GM19468 (cell line): ENCODE measurements at regions not wholly inside any gene's neighbourhood (a gene's known extent, or its start where the extent isn't known, plus 50 kb on each side); places are given as distances from the start of the nearest gene placed in this dataset.

Source experiments
- ATAC-seq: cut with Tn5 transposase; IDR thresholded peaks from one replicate; pipeline ENCODE4 v1.9.1; 2021; ENCODE audit warnings: mild to moderate bottlenecking, moderate library complexity, moderate number of reproducible peaks; ENCODE audit not compliant: unreplicated experiment; ENCODE audit errors: extremely low read depth

DNA sequence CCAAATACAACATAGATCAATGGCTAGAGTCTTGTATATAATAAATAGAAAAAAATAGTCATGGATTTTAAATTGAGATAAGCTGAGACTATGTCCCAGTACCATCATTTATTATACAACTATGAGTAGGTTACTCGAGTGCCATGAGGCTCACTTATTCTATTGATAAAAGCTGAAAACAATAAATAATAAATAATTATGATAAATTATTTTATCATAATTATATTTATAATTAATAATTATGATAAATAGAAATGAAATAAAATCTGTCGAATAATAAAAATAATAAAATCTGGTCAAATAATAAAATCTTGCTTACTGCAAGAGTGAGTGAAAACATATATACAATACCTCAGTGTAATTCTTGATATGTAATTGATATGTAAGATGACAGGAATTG, 801.4 kb downstream of the FAM181B start:
- ATAC-seq, result no peak

DNA sequence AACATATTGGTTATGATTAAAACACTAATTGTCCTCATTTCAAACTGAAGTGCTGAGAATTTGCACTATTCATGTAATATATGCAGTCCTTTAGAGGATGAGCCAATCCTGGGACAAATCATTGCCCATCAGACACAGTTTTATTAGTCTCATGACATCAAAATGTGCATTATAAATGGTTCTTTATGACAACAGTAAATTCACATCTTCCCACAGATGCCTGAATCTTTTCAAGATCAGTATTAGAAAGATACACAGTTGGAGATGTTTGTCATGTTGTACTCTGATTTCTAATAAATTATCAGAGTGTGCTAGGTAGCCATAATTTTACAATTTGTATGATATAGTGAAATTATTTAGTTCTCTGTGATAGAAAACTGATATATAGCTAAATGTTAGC, 813.5 kb downstream of the FAM181B start:
- ATAC-seq, result no peak

GRCh38 chr11:81916451-81916850, 817.2 kb downstream of the FAM181B start:
- ATAC-seq, result no peak

- no peak for ATAC-seq
These were observed 818.6 kb downstream of the FAM181B start for GRCh38 chr11:81915045-81915444.

DNA sequence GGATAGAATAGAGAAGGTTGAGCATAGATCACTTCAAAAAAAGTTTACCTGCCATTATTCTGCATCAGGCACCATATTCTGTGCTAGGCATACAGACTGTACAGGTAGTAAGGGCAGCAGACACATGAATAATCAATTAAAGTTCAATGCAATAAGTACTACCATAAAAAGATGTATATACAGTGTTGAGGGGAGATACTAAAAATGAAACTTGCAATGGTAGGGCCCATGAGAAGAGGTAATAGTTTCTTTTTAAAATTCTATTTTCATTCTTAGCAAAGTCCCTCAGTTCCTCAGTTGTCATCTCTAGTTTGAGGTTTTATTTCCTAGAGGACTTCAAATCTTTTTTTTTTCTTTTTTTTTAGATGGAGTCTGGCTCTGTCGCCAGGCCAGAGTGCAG, 819.9 kb downstream of the FAM181B start:
- ATAC-seq, result no peak

DNA sequence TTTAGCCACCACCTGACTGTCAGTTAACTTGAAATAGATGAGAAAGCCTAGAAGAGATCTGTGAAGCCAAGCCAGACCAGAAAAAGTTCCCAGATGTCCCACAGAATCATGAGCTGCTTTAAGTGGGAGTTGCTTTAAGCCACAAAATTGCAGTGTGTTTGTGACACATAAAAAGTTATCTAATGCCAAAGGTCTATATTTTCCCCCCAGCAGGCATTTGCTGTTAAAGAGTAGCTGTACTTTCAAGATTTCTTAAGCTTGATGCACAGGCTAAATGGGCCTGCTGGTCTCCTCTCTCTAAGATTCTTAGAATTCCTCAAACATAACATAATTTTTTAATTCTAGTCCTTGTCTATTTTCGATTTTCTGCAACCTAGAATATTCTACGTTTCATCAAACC, 825.7 kb downstream of the FAM181B start:
- no peak for ATAC-seq

- no peak for ATAC-seq
These were observed 834.5 kb downstream of the FAM181B start for GRCh38 chr11:81899156-81899555.

DNA sequence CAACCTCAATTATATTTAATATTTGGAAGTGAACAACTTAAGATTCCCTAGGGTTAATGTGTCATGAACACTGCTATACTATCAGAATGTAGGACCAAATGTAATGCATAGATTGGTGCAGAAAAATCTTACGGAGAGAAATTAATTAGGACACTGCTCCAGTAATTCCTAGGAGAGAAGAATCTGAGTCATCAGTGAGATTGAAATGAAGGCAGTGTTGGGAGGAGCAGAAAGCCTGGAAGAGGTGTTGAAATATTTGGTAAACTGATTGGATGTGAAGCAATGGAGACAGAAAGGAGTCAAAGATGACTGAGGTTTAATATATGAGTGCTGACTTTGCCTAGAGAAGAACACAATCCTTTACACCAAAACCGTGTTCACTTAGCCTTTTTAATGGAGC, 836.0 kb downstream of the FAM181B start:
- ATAC-seq, result no peak

- ATAC-seq, result no peak
These were observed 838.4 kb downstream of the FAM181B start for GRCh38 chr11:81895258-81895657.

GRCh38 chr11:81892770-81893635, 840.7 kb downstream of the FAM181B start:
- ATAC-seq, result no peak

DNA sequence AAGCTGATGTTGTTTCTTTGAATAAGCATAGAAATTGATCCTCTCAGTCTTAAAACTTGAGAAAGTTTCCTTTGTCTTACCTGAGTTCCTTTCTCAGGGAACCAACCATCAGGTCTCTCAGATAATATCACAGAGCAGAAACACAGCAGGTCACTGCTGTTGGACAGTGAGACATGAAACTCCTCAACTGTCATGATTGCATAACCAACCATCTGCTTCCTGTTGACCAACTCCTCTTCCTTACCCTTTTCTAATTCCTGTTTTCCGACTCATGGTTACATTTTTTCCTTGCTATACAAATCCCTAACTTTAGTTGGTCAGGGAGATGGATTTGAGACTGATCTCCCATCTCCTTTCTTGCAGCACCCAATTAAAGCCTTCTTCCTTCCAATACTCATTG, 845.3 kb downstream of the FAM181B start:
- no peak for ATAC-seq

- no peak for ATAC-seq
These were observed 846.0 kb downstream of the FAM181B start for GRCh38 chr11:81887671-81888070.

DNA sequence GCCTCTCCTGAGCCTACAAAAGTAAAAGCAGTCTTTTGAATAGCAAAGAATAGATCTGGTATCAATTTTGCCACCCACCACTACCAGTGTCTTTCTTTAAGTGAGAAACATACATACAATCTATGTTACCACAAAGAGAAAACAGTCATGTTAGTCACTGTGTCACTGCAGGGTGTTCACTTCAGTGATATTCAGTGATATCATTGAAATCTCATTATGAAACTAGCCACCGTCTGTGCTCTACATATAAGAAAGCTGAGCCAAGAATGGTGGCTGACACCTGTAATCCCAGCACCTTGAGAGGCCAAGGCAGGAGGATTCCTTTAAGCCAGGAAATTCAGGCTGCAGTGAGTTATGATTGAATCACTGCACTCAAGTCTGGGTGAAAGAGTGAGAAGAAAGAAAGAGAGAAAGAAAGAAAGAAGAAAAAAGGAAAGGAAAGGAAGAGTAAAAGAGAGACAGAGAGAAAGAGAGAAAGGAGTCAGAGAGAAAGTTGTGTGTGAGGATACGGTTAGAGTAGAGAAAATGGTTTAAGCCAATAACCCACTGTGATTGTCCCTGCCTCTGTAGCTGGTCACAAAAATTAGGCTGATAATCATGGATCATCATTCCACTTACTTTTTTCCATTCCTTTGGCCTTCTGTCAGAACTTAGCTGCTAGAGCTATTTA, 847.1 kb downstream of the FAM181B start:
- no peak for ATAC-seq

- no peak for ATAC-seq
These were observed 859.0 kb downstream of the FAM181B start for GRCh38 chr11:81874635-81875034.

DNA sequence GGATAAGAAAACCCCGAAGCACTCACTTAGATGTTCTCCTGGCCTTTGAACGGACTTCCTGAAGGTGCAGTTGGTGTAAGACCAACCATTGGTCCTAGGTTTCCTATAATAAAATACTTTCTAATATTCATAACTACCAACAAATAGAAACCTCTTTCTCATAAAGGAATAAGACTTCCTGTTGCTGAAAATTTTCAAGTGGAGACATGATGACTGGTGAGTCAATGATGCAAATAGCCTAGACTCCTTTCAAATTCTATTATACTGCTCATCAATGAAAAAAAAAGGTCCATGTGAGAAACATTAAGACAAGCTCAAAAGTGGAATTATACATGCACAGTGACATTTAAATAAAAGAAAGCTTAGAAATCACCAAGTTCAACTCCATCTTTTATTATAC, 862.8 kb downstream of the FAM181B start:
- ATAC-seq, result no peak

DNA sequence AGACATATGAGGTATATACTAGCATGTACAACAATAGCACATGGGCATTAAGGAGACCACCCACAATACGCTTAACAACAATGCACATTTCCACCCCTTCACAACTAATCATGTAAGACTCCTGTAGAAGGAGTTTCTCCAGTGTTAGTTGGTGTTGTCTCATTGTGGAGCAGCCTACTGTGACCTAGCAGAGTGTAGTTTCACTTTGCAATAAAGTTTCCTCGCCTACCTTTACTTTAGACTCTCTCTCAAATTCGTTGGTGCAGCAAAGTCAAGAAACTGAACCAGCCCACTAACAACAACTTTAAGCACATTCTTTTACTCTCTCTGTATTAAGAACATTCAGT, 863.6 kb downstream of the FAM181B start:
- peak; percentile 33 for ATAC-seq

GRCh38 chr11:81869351-81870065, 864.2 kb downstream of the FAM181B start:
- ATAC-seq, result peak; percentile 96

- ATAC-seq, result no peak
These were observed 866.8 kb downstream of the FAM181B start for GRCh38 chr11:81866896-81867295.

- ATAC-seq, result no peak
These were observed 876.3 kb downstream of the FAM181B start for GRCh38 chr11:81857386-81857785.

- ATAC-seq, result no peak
These were observed 879.9 kb downstream of the FAM181B start for GRCh38 chr11:81853791-81854190.

DNA sequence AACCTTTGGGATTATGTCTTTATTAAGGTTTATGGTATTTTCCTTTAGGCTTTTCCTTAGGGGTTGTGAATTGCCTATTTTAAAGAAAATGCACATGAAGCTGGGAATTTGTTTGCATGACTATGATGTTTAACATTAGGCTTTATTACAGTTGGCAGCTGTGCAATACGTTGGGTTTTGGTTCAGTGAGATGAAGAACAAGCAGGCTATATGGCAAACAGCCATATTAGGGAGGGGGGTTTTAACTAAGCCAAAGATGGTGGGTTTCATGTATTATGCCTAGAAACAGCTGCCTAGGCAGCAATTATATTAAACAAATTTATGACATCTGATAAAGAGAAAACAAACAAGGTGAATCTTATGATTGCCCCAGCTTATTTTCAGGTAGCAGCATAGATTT, 880.8 kb downstream of the FAM181B start:
- no peak for ATAC-seq
